Kidney tubule cell (primary cell): ENCODE measurements at regions not wholly inside any gene's neighbourhood (a gene's known extent, or its start where the extent isn't known, plus 50 kb on each side); places are given as distances from the start of the nearest gene placed in this dataset.

Experiments used
- DNase-seq: peaks from one replicate; pipeline ENCODE4 v3.0.0-alpha.2; 2018; ENCODE audit warnings: low spot score

DNA sequence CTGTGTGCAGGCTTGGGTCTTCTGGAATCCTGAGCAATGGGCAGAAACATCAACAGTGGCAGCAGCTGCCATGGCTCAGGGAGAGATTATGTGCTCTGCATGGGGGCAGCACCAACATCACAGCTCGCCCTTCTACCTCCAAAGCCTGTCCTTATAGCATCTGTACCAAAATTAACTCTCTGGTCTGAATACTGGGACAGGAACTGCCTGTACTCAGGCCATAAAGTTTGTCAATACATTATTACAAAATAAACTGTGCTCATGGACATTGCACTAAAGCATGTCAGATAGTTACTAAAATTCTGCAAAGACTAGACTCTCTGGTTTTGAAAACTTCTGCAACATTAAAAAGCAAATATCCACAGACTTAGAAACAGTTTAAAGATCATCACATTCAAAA lies 91.6 kb downstream of the ZC3H11B start:
- DNase-seq: no peak

DNA sequence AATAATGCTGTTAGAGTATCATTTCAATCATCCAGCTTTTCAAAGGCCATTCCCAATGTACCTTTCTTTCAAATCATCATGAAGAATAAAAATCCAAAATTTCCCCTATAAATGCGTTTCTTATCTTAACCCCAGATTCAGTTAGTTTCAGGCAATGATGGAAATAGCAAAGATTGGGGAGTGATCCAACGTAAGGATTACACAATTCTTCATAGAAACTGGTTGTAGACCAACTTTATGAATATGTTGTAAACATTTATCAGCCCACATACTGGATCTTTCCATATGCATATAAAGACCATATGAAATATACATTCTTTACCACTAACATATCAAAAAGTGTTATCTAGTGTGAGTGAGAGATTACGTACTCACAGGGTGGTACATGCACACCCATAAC lies 92.7 kb downstream of the ZC3H11B start:
- DNase-seq: no peak

DNA sequence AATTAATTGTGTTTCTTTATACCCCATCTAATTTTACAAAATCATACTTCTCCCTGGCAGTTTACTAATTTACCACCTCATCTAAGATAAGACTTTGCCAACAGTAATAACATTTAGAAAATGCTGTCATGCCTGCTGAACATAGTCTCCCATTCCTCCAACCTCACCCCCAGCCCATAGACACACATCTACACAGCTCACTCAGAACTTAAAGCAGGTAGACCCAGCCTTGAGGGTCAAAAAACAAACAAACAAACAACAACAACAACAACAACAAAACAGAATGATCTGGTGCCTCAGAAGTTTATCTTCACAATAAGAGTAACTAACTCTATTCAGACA lies 94.0 kb downstream of the ZC3H11B start:
- no peak for DNase-seq

DNA sequence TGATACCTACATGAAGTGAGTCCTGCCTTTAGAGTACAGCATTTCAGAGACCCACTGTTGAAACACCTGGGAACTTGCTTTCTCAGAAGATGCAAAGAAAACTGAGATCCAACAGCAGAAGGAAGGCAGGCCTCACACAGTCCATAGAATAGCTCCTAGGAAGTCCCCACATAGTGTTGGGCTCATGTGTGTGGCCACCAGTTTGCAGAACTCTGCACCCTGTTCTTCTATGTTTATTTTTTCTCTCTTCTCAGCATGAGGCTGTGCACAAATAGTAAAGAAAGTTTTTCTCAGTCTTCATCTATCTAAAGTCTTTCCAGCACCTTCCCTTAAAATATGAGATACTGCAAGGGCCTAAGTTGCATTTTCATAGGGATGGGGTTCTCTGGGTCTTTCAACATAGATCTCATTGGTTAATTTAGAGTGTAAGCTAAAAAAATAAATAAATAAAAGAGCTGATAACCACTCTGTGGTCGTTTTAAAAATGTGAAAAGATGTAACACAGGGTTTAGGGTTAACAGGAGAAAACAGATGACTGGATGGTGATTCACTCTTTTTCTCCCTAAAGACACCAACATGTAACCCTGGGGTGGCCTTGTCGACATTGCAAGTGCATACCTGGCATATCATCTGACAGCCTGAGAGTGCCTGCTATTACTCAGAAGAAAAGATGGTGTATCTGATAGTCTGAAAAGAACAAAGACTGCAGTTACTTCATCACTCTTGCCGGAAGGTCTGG lies 94.6 kb downstream of the ZC3H11B start:
- peak; percentile 81 for DNase-seq

DNA sequence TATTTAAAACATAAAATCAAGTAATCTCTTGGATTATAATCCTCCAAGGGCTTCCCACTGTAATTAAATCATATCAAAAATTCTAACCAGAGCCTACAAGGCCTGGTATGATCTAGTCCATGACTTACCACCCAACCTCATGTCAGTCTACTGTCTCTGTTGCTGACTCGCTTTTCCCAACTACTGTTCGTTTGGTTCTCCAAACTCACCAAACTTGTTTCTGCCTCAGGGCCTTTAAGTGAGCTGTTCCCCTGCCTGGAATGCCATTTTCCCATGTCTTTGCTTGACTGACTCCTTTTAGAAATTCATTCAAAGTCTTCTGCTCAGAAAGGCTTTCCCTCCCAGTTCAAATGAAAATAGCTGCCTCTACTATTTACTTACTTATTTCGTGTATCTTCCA lies 95.9 kb downstream of the ZC3H11B start:
- peak; percentile 55 for DNase-seq

DNA sequence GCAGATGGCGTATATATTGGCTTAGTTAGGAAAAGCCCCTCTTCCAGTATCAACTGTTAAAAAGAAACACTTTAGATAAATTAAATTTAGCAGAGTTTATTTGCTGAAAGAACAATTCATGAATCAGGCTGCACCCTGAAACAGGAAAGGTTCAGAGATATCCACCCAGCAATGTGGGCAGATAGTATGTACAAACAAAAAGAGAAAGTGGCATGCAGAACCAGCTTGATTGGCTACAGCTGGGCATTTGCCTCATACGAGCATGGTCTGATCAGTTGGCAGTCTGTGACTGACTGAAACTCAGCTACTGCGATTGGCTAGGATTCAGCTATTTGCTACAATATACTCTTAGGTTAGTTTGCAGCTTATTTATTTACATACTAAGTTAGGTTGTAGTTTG lies 98.2 kb downstream of the ZC3H11B start:
- no peak for DNase-seq

DNA sequence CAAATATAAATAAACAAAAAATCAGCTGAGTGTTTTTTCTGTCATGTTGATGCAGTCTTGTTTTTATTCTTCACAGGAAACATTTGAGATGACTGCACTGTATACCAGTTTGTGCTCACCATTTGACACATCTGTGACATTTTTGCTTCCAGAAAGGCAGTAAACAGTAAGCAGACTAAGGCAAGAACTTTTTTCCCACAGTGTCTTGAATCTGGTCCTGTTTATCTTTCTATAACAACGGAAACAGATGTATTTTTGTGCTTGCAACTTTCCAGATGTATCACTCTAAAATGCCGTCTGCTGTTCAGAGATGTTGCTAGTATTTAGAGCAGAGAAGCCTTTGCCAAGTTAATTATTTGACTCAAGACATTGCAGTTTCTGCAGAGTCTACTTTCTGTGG lies 105.5 kb downstream of the ZC3H11B start:
- no peak for DNase-seq

DNA sequence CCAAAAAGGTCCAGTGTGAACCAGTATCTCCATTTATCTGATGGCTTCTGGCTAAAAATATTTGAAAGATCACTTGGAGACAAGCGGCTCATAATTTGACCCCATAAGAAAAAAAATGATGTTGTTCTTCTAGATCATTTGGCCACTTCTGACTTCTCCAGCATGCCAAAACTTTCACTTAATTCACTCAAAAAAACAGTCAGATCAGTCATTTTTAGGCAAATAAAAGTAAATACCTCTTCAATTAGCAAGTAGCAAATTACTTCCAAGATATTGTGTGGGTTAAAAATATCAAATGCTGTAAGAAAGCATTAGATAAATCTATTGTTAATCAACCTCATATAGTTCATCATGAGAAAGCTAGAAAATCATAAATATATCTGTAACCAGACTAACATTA lies 106.0 kb downstream of the ZC3H11B start:
- no peak for DNase-seq

DNA sequence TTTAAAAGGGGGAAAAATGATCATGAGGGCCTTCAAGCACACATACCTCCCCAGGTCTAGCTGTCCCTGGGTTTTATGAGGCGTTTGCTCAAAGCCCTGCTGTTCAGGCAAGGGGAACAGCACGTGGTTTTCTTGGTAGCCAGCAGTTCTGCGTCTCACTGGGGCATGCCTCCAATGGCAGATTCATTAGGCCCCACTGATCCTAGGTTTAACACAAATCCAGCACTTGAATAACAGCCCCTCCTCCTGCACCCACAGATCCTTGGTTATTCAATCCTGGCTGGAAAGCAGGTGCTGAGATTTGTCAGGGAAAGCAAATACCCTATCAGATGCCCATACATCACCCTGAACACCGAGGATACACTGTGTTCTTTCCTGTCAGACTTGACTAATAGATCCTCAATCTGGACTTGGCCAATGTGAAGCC lies 106.4 kb downstream of the ZC3H11B start:
- DNase-seq: no peak

DNA sequence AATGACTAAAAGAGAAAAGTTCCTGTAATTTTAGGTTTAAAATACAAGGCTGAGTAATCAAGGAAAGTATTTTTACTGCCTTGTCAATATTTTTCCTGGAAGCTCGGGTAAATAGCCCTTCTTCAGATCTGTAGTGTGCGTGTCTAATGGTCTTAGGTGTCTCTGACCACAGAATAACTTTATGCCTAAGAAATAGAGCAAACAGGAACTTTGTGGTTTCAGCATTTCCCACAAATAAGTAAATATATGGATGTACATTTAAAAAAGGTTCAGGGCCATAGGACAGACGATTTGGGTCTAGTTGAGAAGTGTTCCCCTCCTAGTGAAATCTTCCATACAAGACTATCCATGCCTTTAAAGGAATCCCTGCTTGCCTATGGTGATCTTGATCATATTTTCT lies 107.0 kb downstream of the ZC3H11B start:
- no peak for DNase-seq

DNA sequence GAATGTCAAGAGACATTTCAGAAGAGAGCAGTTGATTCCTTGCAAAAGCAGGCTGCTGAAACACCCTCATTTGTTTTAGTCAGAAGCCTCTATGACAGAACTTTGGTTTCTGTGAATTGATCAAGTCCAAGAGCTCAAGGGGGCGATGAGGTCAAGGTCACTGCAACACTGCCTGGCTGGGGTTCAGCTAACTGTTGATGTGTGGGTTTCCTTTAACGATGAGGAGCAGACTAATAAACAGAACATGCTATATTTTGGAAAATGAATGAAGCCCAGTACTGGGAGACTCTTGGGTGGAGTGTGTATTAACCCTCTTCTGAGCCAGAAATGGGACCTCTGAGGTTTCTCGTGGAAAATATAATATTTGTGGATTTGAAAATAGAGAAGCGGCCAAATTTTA lies 109.3 kb downstream of the ZC3H11B start:
- DNase-seq: no peak

DNA sequence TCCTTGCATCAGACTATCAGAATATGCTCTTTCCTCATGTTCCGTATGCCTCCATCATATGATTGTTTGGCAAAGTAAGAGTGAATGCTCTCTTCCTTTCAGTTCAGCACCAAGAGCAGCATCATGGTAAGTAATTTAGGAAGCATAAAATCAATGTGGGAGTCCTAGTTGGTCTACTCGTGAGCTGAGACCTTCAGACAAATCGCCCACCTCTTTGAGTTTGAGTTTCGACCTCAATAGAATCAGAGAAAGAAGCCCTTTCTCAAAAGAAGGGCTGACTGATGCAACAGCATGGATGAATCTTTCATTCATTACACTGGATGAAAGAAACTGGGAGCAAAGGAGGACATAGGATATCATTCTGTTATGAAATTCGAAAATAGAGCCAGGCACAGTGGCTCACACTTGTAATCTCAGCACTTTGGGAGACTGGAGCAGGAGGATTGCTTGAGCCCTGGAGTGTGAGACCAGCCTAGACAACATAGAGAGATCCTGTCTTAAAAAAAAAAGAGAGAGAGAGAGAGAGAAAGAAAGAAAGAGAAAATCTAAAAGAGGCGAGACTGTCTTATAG lies 112.5 kb downstream of the ZC3H11B start:
- no peak for DNase-seq

DNA sequence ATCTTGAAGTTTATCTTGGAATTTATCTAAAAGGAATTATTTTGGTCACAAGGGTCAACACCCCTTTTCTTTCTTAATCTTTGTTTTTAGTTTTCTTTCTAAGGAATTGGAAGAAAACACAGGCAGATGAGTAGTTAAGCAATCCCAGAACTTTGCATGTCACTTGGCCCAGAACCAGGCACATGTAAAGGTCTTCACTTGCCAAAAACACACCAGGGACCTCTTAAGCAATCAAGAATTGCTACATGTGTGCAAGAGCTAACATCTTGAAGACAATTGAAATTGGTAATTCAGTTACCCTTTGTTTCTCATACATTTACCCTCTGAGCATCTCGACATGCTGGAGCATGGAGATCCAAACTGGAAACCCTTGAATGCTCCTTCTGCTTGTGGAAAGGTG lies 114.2 kb downstream of the ZC3H11B start:
- no peak for DNase-seq

DNA sequence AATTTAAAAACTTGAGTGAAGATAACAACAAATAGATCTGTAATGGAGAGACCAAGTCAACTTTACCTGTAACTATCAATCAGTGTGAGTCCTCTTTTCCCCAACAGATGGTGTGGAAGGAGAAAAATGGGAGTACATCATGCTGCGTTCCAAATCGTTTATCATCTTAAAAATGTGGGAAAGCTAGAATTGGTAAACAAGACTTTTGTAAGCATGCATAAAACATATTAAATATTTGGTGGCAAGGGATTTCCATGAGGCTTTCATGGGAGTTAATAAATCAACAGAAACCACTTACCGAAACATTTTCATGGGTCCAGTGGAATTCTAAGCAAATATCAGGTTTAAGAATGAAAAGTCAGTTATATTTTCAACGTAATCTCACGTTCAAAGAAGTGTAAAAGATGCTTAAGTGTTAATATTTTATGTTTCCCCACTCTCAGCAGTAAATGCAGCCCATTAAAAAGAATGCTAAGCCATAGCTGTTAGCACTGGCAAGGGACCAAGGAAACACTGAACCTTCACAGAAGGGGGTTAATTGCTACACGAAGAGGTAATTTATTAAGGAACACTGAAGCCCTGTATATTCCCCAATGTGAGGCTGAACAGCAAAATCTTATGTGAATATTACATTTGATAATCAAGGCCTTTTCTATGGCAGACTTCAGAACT lies 117.0 kb downstream of the ZC3H11B start:
- no peak for DNase-seq

DNA sequence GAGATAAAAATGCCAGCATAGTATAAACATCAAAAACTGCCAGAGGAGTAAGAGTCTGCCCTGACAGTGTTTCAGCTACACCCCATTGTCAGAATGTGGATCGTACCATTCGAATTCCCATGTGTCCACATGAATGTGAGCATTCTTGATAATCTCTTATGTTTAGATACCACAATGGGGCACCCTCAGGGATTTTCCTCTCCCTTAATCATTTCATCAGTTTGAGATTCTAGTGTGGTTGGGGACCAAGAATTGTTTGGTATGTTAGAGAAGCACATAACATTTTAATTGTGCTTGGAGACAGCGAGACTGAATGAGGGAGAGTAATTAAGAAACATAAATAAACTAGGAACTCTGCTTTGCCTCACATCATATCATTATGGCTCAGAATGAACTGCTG lies 120.2 kb downstream of the ZC3H11B start:
- DNase-seq: no peak

DNA sequence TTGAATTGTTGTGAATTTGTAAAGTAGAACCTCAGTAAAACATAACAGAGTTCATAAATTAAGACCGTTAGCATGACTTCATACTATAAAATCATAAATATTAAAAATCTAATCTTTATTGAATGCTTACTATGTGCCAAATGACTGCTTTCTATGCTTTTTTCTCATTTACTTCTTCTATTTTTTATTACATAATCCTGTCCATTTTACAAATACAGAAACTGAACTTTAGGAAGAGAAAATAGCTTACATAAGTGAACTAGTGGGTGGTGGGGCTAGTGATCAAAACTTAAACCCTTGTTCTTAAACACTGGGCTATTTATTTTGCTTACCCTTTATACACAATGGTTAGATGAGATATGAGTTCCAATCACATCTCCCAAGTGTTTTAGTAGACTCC lies 122.3 kb downstream of the ZC3H11B start:
- no peak for DNase-seq

DNA sequence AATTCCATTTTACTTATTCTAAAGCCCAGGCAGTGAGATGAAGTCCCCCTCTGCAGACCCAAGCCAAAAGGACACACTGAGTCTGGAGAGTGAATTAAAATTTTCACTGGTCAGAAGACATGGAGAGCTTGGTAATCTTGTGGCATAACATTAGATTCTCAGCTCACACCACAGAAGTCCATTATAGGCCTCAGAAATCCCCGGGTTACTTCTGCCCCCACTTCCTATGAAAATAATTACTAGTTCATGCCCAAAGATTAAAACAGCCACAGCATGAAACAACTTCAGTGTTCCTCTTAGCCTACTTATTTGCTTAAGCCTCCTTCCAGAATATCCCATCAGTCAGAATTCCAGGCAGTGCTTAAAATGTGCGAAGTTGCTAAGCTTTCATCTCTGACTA lies 123.3 kb downstream of the ZC3H11B start:
- no peak for DNase-seq

DNA sequence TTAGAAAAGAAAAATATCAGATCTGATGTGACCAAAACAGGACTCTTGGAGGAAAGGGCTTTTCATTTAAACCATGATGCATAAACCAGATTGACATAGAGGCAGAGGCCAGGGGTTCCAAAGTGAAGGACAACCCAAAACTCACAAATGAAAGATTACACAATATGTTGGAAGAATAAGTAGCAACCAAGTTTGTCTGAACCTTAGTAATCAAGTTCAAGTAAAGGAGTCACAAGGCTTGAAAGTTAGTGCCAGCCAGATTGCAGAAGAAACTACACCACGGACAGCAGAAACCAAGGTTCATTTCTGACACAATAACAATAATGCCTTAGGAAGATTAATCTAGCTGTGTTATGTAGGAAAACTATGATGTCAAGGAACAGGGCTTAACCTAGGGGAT lies 124.6 kb downstream of the ZC3H11B start:
- no peak for DNase-seq

DNA sequence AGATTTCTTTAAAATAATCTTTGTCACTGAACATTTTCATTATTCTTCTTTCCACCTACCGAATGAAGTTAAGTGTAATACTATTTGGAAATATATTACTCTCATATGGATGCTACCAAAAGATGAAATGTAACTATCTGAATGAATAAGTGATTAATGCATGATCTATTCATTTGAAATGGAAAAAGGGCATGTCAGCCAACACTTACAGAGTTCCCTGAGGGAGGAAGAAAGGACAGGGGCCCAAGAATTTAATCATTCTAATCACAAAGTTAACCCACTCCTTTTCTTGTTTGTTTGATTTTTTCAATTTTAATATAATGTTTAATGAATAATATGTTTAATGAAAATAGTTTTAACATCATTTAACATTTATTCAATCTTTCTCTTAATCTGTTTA lies 129.4 kb downstream of the ZC3H11B start:
- DNase-seq: no peak

DNA sequence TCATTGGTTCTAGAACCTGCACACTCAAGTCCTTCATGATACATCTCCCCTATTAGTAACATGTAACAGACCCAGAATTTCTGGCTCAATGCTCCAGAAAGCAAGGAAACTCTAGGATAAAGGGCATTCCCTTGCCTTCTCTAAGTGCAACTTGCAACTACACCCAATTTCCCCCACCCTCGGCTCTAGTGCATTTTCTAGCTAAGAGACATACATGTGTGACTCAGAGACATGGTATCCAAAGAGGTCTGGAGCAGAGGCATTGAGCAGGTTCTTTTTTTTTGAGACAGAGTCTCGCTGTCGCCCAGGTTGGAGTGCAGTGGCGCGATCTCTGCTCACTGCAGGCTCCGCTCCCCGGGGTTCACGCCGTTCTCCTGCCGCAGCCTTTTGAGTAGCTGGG lies 132.9 kb downstream of the ZC3H11B start:
- peak; percentile 15 for DNase-seq

DNA sequence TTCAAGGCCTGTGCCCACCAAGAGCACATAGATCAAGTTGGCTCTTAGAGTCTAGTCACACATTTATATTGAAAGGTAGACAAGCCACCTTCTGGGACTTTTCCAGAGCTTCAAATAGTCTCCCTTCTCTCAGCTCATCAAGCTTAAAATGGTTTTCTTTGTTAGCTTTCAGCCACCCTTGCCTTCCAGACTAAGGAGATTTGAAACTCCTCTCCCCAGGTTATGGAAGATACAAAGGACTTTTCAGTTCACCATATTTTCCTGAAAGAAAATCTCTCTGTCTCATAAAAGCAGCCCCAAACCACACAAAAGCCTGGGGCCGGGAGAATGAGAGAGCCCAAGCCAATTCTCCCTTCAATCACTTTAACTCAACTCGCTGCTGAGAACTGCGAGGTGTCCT lies 134.1 kb downstream of the ZC3H11B start:
- DNase-seq: no peak

DNA sequence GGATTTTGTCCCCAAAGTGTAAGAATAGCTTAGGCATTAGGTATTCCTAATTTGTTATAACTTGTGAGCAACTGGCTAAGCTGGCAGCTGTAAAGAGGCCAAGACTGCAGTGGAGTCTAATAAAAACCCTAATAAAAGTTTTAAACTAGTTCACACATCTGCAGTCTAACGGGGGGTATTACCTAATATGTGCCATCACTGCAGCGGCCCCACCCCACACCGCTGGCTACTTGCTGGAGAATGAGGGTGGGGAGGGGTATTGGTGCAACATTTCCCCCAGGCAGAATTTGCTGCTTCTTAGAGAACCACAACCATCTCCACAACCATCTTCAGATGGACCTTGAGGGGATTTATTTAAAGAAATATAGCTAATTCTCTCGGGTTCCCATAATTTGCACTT lies 135.0 kb downstream of the ZC3H11B start:
- no peak for DNase-seq

DNA sequence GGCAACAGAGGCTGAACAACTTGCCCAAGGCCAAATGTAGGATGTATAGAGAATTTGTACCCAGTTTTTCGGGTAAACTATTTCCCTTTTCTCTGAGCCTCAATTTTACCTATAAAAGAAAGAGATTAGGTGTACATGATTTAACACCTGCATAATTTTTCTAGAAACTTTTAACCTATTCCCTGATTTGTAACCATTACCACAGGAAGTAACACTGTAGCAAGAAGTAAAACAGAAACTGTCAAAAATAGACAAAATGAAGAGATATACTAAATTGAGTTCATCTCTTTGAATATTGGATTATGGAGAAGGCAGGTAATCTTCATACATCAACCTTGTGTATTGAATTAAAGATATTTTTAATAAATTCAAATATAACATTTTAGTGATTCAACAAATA lies 136.2 kb downstream of the ZC3H11B start:
- no peak for DNase-seq

DNA sequence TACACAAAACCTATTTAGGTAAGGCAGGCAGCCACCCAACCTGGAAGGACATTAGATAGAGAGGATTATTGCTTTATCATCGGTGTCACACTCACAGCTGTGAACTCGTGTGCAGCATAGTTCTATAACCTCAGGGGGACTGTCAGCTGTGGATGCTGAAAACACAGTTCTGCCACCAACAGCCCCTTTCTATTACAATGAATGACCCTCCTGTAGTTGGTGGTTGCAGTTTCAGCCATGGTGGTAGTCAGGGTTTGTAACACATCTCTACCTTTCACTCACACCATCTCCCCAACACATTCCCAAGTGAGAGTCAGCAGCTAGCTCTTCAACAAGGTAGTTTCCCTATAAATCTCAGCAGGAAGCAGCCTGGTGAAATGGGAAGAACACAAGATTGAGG lies 136.8 kb downstream of the ZC3H11B start:
- DNase-seq: no peak
